Activated gamma-delta T cell treated with Interleukin-2 at 50 U/mL for 16 hours (primary cell): ENCODE measurements at regions not wholly inside any gene's neighbourhood (a gene's known extent, or its start where the extent isn't known, plus 50 kb on each side); places are given as distances from the start of the nearest gene placed in this dataset.

Source experiments
- DNase-seq: peaks from one replicate; pipeline ENCODE4 v3.0.0-alpha.2; 2020

GRCh38 chr7:12133865-12134264 lies 77.2 kb upstream of the TMEM106B start:
- no peak for DNase-seq

GRCh38 chr7:12136523-12136922 lies 74.6 kb upstream of the TMEM106B start:
- no peak for DNase-seq

GRCh38 chr7:12137283-12137682 lies 73.8 kb upstream of the TMEM106B start:
- DNase-seq, result no peak

- DNase-seq, result no peak
Observed at GRCh38 chr7:12138421-12138820, 72.7 kb upstream of the TMEM106B start.

GRCh38 chr7:12139416-12139815 lies 71.7 kb upstream of the TMEM106B start:
- DNase-seq, result no peak

- DNase-seq, result no peak
Observed at GRCh38 chr7:12146813-12147212, 64.3 kb upstream of the TMEM106B start.

- no peak for DNase-seq
Observed at GRCh38 chr7:12152196-12152918, 58.7 kb upstream of the TMEM106B start.

GRCh38 chr7:12154119-12154518 lies 57.0 kb upstream of the TMEM106B start:
- no peak for DNase-seq

GRCh38 chr7:12157517-12157916 lies 53.6 kb upstream of the TMEM106B start:
- DNase-seq, result no peak

GRCh38 chr7:12158334-12159060 lies 52.6 kb upstream of the TMEM106B start:
- DNase-seq, result no peak

- no peak for DNase-seq
Observed at GRCh38 chr7:12161146-12161545, 49.9 kb upstream of the TMEM106B start.
